ENCODE measurements at regions not wholly inside any gene's neighbourhood (a gene's known extent, or its start where the extent isn't known, plus 50 kb on each side); places are given as distances from the start of the nearest gene placed in this dataset.
"Not testable (repeated sequence)": the region's sequence is repeated elsewhere in the genome, so short reads cannot be mapped to it uniquely, and the experiment has no call there.

DNA sequence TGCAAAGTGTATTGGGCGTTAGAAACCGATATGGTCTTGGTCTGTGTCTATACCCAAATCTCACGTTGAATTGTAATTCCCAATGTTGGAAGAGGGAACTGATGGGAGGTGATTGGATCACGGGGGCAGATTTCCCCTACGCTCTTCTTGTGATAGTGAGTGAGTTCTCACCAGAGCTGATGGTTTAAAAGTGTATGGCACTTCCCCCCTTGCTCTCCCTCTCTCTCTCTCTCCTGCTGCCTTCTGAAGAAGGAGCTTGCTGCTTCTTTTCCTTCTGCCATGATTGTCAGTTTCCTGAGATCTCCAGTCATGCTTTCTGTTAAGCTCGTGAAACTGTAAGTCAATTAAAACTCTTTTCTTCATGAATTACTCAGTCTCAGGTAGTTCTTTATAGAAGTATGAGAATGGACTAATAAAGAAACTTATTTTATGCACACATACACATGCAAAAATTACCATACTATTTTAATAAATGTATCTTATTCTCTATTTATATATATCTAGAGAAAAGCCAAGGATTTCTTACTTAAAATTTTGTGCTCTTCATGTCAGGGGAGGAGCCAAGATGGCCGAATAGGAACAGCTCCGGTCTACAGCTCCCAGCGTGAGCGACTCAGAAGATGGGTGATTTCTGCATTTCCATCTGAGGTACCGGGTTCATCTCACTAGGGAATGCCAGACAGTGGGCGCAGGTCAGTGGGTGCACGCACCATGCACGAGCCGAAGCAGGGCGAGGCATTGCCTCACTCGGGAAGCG is 1891.0 kb upstream of the FLRT2 start:
- DNase-seq, result peak; percentile 28

DNA sequence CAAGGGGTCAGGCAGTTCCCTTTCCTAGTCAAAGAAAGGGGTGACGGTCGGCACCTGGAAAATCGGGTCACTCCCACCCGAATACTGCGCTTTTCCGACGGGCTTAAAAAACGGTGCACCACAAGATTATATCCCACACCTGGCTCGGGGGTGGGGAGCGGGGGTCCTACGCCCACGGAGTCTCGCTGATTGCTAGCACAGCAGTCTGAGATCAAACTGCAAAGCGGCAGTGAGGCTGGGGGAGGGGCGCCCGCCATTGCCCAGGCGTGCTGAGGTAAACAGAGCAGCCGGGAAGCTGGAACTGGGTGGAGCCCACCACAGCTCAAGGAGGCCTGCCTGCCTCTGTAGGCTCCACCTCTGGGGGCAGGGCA is 1890.5 kb upstream of the FLRT2 start:
- DNase-seq, result peak; percentile 2

DNA sequence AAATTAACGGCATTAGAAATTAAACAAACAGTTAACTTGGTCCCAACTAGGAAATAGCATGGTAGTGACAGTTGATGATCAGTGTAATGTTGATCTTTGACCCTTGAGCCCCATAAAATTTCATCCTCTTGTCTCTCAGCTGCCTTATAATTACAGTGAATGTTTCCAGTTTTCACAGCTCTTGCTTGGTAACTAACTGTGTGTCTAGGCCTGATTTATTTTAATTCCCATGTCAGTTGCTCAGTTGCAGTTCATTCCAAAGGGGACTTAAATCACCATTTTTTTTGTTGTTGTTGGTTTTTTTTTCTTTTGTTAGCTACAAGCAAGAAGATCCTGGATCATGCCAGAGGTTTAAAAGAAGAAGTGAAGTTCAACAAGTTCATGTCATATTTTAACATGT is 1883.7 kb upstream of the FLRT2 start:
- no peak for DNase-seq

DNA sequence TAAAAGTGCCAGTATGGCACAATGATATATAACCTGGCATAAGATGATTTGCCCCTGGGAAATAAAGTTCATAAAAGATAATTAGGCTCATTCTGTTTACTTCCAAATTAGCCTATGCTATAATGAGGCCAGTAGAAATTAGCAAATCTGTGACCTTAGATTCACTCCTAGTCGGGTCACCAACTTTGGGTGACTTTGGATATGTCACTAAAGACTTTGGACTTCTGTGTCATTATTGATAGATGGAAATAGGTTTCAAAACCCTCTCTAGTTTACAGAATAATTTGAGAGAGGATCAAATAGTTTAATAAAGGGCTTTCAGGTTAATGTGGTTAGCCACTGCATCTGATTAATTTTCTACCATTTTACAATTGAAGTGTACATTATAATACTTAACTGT is 1869.3 kb upstream of the FLRT2 start:
- DNase-seq, result no peak

DNA sequence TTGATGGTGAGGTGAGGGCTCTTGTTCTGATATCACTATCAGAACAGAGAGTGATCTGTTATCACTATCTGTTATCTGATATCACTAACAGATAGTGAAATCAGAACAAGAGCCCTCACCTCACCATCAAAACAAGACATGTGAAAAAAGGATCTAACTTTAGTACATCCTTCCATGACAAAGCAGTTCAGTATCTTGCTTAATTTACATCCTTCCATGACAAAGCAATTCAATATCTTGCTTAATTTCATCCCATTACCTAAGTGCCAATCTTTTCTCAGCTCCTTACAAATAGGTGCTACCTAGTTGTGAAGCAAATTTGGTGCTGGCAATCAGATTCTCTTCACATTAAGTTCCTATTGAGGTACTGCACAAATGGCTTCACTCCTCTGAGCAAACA is 1865.6 kb upstream of the FLRT2 start:
- DNase-seq, result no peak

DNA sequence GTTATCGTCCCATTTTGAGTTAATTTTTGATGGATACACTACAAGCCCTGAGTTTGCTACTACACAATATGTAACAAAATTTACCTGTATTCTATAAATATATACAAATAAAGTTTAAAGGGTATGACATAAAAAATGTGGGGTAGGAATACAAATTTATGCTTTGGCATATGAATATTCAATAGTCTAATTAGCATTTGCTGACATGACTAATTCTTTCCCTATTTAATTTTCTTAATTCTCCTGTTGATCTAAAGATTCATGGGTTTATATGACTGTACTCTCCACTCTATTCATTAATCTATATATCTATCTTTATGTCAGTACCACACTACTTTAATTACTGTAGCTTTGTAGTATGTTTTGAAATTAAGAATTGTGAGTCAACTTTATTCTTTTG is 1840.7 kb upstream of the FLRT2 start:
- no peak for DNase-seq

DNA sequence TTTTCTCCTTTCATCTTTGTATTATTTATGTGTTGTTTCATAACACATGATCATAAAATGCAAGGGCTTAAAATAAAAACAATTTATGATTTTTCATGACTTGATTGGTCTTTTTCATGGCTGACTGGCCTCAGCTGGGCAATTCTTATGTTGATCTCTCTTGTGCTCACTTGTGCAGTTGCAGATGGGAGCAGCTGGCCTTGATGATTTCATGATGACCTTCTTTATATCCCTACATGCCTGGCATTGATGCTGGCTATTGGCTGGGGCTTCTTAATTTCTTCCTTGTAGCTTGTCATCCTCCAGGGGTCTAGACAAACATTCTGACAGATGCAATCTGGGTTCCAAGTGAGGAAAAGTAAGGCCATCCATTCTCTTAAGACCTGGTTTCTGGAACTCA is 1832.8 kb upstream of the FLRT2 start:
- DNase-seq, result no peak

DNA sequence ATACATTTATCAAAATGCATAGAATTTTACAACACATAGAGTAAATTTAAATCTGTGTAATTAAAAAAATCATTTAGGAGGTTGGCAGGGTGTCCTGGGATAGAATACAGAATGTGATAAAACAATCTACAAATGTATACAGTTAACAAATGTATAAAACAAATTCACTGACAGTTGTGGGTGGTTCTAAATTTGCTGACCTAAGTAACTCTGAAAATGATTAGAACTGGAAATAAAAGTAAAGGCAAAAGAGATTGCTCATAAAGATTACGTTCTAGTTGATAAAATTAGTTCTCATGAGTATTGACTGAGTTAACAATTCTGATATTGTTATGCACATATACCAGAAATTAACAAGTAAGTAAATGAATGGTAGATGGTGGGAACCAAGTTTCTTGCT is 1827.3 kb upstream of the FLRT2 start:
- no peak for DNase-seq

DNA sequence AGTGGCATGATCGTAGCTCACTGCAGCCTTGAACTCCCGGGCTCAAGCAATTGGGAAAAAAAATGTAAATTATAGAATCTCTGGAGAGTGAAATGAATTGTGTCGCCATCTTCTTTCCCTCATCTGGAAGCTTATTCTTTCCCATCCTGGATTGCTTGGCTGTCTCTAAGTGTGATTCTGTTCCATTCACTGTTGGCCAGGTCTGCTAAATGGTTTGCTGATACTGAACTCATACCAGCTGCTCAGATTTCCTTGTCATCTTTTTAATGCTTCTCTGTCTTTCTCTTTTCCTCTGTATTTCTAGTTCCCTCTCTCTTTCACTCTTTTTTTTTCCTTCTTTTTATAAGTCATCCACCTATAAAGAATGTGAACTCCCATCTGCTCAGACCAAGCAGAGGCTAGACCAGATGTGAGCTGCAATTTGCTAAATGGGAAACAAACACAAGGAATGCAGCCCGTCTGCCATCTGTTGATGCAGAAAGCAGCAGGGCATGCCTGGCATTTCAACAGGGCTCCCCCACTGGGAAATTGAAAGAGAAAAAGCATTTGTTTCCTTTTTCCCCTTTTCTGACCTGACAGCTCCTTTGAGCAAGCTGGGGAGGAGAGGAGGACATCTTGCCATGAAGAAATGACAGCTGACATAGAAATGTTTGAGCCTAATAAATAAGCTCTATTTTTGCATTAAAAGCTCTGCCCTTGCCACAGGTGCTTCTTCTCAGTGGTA is 1823.6 kb upstream of the FLRT2 start:
- no peak for DNase-seq

DNA sequence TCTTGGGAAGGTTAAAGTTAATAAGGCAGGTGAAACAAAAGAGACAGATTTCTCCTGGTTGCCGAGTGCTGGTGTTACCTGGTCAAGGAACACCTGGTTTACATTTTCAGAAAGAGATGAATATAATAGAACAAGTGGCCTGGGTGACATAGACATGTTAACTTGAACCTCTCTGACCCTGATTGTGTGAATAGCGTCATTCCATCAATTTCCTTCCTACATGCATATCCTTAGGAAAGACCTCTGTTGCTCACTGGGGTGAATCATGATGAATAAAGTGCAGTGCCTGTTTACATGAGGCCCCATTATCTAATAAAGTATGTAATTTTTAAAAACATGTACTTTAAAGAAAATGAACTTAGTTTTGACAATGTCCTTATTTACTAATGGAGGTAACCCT is 1822.9 kb upstream of the FLRT2 start:
- no peak for DNase-seq

DNA sequence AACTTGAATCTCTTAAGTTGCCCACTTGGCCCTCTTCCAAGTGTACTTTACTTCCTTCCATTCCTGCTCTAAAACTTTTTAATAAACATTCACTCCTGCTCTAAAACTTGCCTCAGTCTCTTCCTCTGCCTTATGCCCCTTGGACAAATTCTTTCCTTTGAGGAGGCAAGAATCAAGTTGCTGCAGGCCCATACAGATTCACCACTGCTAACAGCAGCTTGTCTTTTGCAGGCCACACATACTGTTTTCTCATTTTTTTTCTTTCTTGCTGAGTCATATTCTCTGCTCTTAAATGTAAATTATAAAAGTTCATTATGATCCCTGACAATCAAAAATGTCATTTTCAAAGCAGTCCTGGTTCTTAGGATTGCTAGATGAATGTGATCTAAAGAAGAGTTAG is 1820.8 kb upstream of the FLRT2 start:
- DNase-seq, result no peak

DNA sequence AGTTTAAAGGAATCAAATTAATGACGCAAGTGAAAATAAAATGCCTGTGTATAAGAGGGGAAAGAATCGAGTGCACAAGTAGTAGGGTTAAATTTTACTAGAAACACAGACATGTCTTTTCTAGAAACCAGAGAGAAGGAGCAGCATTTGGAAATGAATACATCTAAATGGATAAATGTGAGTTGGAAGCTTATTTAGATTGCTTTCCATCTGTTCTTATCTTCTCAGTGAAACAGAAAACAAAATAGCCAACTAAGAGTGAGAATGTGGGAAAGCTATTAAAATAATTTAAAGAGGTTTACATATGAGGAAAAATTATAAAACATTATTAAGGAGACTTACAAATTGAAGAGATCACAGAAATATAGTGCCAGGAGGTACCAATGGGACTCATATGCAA is 1818.9 kb upstream of the FLRT2 start:
- DNase-seq, result no peak

DNA sequence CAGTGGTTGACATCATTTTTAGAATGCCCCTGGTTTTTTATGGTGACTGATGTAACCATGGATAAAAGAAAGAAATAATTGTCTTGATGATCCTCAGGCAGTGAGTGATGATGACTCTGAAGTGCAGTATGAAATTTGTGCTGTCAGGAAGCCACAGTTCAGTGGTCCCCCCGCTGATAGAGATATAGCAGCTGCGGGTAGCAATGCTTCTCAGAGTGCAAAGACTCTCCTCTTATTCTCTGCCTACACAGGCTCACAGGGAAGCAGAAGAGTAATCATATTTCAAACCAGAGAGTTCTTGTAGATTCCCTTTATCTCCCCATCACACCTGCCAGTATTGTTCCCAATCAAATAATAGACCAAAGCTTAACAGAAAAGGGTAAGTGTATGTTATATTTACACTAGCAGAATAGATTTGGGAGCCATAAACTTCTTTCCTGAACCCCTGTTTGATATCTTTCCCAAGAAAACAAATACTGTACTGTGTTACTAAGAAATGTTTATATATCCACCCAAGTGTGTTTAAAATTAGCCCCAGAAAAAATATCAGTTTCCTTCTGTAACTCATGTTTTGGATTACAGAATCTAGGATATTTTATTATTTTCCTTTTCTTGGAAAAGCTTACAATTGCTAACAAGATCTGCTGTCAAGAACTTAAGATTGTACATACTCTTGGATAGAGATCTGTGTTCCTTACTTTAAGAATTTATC is 1817.4 kb upstream of the FLRT2 start:
- no peak for DNase-seq

DNA sequence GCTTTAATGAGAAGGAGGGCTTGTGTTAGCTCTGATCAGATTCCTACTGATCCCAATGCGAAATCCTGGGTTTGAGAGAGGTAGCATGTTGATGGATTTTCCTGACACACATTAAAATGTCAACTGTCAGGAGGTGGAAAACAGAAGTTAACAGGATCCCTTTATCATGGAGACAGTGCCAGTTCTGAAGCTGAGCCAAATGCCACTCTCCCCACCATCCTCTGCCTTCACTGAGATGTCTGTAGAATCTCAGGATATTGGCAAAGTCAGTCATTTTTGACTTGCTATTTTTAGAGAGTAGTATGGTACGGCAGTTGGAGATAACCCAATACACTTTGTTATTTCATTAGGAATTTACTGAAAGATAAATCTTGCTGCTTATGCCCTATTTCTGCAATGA is 1816.2 kb upstream of the FLRT2 start:
- DNase-seq, result no peak

DNA sequence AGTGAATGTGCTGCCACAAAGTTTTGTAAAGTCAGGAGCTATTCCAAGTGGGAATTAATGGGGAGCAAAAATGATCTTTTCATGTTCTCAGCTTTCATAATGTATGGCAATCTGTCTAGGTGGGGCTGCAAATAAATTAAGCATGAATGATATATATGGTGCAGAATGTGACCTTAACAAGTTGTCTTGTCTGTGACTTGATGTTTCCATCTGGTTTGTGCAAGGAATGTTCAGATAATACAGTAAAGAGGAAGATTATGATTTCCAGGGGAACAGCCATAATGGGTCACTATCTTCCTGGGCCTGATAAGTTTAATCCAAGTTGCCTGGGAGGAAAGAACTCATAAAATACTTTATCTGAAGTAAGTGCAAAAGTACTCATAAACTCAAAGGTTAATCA is 1815.8 kb upstream of the FLRT2 start:
- no peak for DNase-seq

DNA sequence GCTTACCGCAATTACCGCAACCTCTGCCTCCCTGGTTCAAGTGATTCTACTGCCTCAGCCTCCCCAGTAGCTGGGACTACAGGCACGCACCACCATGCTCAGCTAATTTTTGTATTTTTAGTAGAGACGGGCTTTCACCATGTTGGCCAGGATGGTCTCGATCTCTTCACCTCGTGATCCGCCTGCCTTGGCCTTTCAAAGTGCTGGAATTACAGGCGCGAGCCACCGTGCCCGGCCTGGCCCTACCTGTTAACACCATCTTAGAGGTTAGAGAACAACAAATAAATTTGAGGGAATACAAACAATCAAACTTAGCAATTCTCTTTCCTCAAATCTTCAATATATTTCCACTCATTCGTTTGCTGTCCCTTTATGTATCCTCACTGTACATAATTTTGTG is 1810.5 kb upstream of the FLRT2 start:
- not testable (repeated sequence) for DNase-seq

DNA sequence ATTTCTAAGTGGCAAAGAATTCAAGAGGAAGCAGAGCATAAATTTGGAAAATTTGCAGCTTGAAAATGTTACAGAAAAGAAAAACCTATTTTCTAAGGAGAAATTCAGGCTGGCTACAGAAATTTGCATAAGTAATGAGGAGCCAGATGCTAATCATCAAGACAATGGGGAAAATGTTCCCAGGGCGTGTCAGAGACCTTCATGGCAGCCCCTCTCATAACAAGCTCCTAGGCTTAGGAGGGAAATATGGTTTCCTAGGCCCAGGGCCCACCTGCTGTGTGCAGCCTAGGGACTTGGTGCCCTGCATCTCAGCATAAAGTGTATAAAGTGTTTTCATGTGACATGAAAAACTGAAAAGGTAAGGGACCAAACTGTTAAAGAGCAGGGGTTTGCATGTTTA is 1796.3 kb upstream of the FLRT2 start:
- DNase-seq, result no peak

DNA sequence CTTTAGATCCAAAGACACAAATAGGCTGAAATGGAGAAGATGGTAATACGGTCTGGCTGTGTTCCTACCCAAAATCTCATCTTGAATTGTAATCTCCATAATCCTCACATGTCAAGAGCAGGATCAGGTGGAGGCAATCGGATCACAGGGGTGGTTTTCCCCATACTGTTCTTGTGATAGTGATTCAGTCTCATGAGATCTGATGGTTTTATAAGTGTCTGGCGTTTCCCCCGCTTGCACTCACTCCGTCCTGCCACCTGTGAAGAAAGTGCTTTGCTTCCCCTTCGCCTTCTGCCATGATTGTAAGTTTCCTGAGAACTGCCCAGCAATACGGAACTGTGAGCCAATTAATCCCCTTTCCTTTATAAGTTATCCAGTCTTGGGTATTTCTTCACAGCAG is 1795.5 kb upstream of the FLRT2 start:
- DNase-seq, result no peak

DNA sequence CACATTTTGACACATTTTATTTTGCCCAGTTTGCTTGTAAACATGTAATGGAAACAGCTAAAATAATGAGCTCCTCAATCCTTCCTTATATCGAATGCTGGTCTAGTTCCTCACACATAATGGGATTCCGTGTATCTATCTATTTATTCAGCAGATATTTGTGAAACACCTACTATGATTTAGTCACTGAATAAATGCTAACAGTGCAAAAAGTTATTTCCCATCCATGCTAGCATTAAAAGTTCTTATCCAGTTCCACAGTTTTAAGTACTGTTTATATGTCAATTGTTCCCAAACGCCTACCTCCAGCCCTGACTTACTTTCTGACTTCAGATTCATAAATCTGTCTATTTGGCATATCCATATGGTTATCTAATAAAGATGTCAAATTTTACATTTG is 1788.7 kb upstream of the FLRT2 start:
- DNase-seq, result no peak

DNA sequence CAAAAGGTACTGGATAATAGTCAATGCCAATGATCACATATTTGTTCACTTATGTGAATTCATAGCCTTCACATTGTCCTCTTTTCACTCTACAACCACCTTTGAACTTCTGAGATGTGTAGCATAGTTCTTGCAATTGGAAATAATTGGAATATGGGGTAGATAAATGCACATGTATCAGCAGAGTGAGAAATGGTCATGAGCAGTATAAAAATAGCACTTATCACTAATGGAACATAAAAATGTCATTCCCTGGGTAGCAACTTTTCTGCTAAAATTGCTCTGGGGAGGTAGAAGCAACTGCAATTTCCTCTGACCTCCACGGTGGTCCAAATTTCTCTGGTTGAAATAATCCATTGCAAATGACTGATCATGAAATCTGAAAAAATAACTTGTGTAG is 1785.7 kb upstream of the FLRT2 start:
- DNase-seq, result peak; percentile 35

DNA sequence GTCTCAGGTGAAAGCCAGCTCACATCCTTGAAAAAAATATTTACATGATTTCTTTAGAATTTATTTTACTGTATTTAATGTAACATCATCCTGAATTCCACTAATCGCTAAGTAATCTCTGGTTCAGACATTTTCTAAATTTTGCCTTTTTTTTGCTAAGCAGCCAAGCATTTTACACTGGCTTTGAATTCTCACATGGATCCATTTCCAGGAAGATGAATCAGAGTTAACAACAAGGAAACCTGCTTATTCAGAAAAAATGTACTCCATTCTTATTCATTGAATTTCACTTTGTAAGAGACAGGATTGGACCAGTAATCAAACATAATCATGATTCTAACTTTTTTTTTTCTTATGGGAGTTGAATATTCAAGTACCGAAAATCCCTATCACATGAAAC is 1785.1 kb upstream of the FLRT2 start:
- DNase-seq, result no peak

DNA sequence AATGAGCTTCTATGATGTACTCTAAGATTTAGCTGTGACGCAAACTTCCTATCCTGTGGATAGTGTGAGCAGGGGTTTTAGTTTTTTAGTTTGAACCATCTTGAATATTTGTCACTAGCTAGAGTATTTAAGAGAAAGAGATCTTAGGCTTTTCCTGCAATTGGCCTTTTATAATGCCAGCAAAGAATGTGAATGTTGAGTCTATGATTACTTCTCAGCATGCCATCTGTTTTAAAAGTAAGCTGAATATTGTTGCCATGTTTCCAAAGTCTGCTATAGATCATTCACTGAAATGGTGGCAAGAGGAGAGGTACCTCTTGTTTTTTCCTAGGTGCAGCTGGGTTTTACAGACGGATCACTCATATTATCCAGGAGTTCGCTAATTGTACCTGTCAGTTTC is 1783.6 kb upstream of the FLRT2 start:
- no peak for DNase-seq

DNA sequence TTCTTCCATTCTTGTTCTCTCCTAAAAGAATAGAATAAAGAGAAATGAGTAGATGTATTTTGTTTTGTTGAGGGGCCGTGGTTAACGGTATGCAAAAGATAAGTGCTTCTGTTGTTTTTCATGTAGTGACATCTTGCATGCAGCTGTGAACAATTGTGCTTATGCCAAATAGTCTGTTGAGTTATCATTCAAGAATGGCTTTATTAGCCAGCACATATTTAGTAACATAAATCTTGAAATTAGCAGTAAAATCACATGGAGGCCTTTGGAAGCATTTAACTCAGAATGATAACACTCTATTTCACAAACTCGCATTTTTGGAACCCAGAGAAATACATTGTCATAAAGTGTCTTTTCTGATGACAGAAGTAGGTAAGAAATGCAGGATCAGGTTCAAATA is 1772.0 kb upstream of the FLRT2 start:
- DNase-seq, result no peak
